Gastroesophageal sphincter (tissue), 4 donors: ENCODE measurements at regions not wholly inside any gene's neighbourhood (a gene's known extent, or its start where the extent isn't known, plus 50 kb on each side); places are given as distances from the start of the nearest gene placed in this dataset.
"Not testable (repeated sequence)": the region's sequence is repeated elsewhere in the genome, so short reads cannot be mapped to it uniquely, and the experiment has no call there.

ENCODE experiments used
- ATAC-seq: fragments of 150-250 bp; one replicate; pipeline ENCODE4 v1.9.1; 2016; ENCODE audit warnings: mild to moderate bottlenecking, moderate library complexity
- H3K27ac ChIP-seq, 4 donors: fragments of 200-600 bp; sonication (generic) in 3 of 4; 1 replicate in 3 of 4; 2 replicates in 1 of 4; pipeline ENCODE4 v1.5.1; 2016 to 2019
- H3K27me3 ChIP-seq: fragments of 200-600 bp; sonication (generic); one replicate; pipeline ENCODE4 v1.5.1; 2019
- H3K36me3 ChIP-seq, 2 donors: fragments of 200-600 bp; sonication (generic); one replicate each; pipeline ENCODE4 v1.5.1; 2019; ENCODE audit warnings: control low read depth in 1 of 2
- H3K4me1 ChIP-seq, 3 donors: fragments of 200-600 bp; sonication (generic); 1 replicate in 2 of 3; 2 replicates in 1 of 3; pipeline ENCODE4 v1.5.1; 2016 to 2019; ENCODE audit warnings: control low read depth in 2 of 3
- H3K4me3 ChIP-seq, 2 donors: fragments of 200-600 bp; sonication (generic); one replicate each; pipeline ENCODE4 v1.5.1; 2019; ENCODE audit warnings: mild to moderate bottlenecking in 1 of 2, moderate library complexity in 1 of 2
- H3K9me3 ChIP-seq, 3 donors: fragments of 200-600 bp; sonication (generic); one replicate each; pipeline ENCODE4 v1.5.1; 2017 to 2019; ENCODE audit warnings: control low read depth in 2 of 3
- CTCF ChIP-seq, 4 experiments: fragments of 200-600 bp in 2 of 4; fragments of 450-650 bp in 2 of 4; sonication (generic) in 1 of 4; IDR thresholded peaks; one replicate each; pipeline ENCODE4 v1.5.1; 2017 to 2019; ENCODE audit warnings: antibody characterized with exemption in 4 of 4, mild to moderate bottlenecking in 2 of 4, moderate library complexity in 2 of 4
- EP300 ChIP-seq: sonication (generic); formaldehyde crosslinking; IDR thresholded peaks from one replicate; pipeline ENCODE4 v1.6.1; 2017; ENCODE audit warnings: antibody characterized with exemption, mild to moderate bottlenecking
- POLR2A ChIP-seq, 2 donors: fragments of 450-650 bp; IDR thresholded peaks; one replicate each; pipeline ENCODE4 v1.6.1; 2017; ENCODE audit warnings: antibody characterized with exemption in 2 of 2, mild to moderate bottlenecking in 2 of 2, moderate library complexity in 1 of 2
- POLR2AphosphoS5 ChIP-seq: sonication (generic); formaldehyde crosslinking; IDR thresholded peaks from one replicate; pipeline ENCODE4 v1.6.1; 2017; ENCODE audit warnings: antibody characterized with exemption
- WGBS, 2 donors: methylation state at CpG; one replicate each; pipeline ENCODE4 v1.1.5; 2018; ENCODE audit warnings: low coverage in 1 of 2; 5-methylcytosine and 5-hydroxymethylcytosine counted together

GRCh38 chr18:1092228-1092627 is 187.6 kb downstream of the ADCYAP1 start:
- WGBS, 2 donors, result 52 to 70% methylated on average over 2 to 5 of the region's 5 CpGs
- no peak for ATAC-seq

GRCh38 chr18:1094409-1094808 is 189.7 kb downstream of the ADCYAP1 start:
- WGBS, 2 donors, result 78 to 80% methylated on average over 4 of the region's 4 CpGs
- no peak for ATAC-seq
- H3K9me3 ChIP-seq, result no peaks in the 10 kb centered on the region
- no peak overlapping the region for H3K4me3 ChIP-seq
- no peak for TF ChIP-seq CTCF (IDR thresholded peaks at IDR 0.05)
- no peak for TF ChIP-seq POLR2A (IDR thresholded peaks at IDR 0.05)
- TF ChIP-seq EP300, result no peak
- no peak for TF ChIP-seq POLR2AphosphoS5
- no peak overlapping the region for H3K27ac ChIP-seq
- H3K36me3 ChIP-seq, result no peaks in the 10 kb centered on the region
- no peaks in the 10 kb centered on the region for H3K4me1 ChIP-seq
- H3K27me3 ChIP-seq, result no peaks in the 10 kb centered on the region

More at GRCh38 chr18:1092228-1092627, 187.6 kb downstream of the ADCYAP1 start:
- TF ChIP-seq POLR2AphosphoS5 (no peak), EP300 (no peak), CTCF (IDR thresholded peaks at IDR 0.05) (no peak), POLR2A (IDR thresholded peaks at IDR 0.05) (no peak)
- no peaks in the 10 kb centered on the region for H3K36me3 ChIP-seq
- H3K4me3 ChIP-seq, result no peak overlapping the region
- H3K27me3 ChIP-seq, result no peaks in the 10 kb centered on the region
- H3K9me3 ChIP-seq, result peaks cover 0 to 17% (median 0%) of the 10 kb centered on the region in 3 donors
- H3K27ac ChIP-seq, result no peak overlapping the region
- no peaks in the 10 kb centered on the region for H3K4me1 ChIP-seq

GRCh38 chr18:1097991-1098735 is 193.5 kb downstream of the ADCYAP1 start:
- not testable (repeated sequence) for ATAC-seq, H3K36me3 ChIP-seq, H3K4me3 ChIP-seq, H3K27ac ChIP-seq, H3K4me1 ChIP-seq, H3K9me3 ChIP-seq, H3K27me3 ChIP-seq
- WGBS, 2 donors, result 95 to 100% methylated on average over 5 to 8 of the region's 51 CpGs

GRCh38 chr18:1102848-1103247 is 198.2 kb downstream of the ADCYAP1 start:
- no peak overlapping the region for H3K4me3 ChIP-seq
- no peak for ATAC-seq
- no peak for TF ChIP-seq POLR2A (IDR thresholded peaks at IDR 0.05)
- no peak for TF ChIP-seq EP300
- TF ChIP-seq CTCF (IDR thresholded peaks at IDR 0.05), result no peak
- no peak for TF ChIP-seq POLR2AphosphoS5

GRCh38 chr18:1103537-1103936 is 198.9 kb downstream of the ADCYAP1 start:
- no peaks in the 10 kb centered on the region for H3K27me3 ChIP-seq
- no peaks in the 10 kb centered on the region for H3K9me3 ChIP-seq
- no peak overlapping the region for H3K4me3 ChIP-seq
- H3K4me1 ChIP-seq, result no peaks in the 10 kb centered on the region
- ATAC-seq, result no peak
- H3K36me3 ChIP-seq, result no peaks in the 10 kb centered on the region
- TF ChIP-seq CTCF (IDR thresholded peaks at IDR 0.05), result no peak
- TF ChIP-seq POLR2AphosphoS5, result no peak
- no peak for TF ChIP-seq POLR2A (IDR thresholded peaks at IDR 0.05)
- TF ChIP-seq EP300, result no peak
- 25 to 31% methylated on average over 2 of the region's 2 CpGs for WGBS, 2 donors
- H3K27ac ChIP-seq, result no peak overlapping the region

More at GRCh38 chr18:1102848-1103247, 198.2 kb downstream of the ADCYAP1 start:
- H3K9me3 ChIP-seq, result no peaks in the 10 kb centered on the region
- 77 to 100% methylated on average over 1 to 2 of the region's 2 CpGs for WGBS, 2 donors
- H3K36me3 ChIP-seq, result no peaks in the 10 kb centered on the region
- H3K4me1 ChIP-seq, result no peaks in the 10 kb centered on the region
- no peak overlapping the region for H3K27ac ChIP-seq
- no peaks in the 10 kb centered on the region for H3K27me3 ChIP-seq
